GM21447 (cell line): ENCODE measurements at regions not wholly inside any gene's neighbourhood (a gene's known extent, or its start where the extent isn't known, plus 50 kb on each side); places are given as distances from the start of the nearest gene placed in this dataset.

ENCODE experiments used
- ATAC-seq: cut with Tn5 transposase; IDR thresholded peaks from one replicate; pipeline ENCODE4 v1.9.1; 2021; ENCODE audit not compliant: unreplicated experiment

DNA sequence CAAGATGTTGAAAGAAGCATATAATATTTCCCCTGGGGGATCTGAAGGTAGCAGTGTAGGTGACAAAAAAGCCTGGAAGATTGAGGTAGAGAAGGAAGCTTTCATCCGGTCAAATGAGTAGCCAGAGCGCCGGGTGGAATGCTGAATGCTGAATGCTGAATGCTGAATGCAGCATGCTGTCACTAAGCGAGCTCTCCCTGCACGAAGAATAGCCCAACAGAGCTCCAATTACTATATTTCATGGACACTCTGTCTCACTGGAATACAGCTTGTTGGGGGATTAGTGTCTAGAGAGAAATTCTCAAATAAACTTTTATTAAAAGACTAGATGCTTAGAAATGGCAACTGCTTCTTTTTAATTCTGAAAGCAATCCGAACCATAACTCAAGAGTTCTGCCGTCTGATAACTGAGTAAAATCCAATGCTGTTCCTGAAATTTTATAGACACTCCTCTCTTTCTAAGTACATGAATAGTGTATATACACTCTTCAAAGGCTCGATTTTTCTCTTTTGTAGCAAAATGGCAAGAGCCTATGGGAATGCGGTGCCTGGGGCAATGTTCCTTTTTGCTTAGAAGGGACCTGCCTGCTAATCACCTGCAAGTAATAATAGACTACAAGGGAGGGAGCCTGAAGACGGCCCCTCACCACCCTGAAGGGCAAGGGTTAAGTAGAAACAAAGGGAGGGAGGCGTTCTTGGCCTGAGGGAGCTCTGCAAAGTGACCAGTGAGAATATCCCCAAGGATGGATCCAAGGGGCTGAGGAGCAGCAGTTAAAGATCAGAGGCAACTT lies 203.7 kb upstream of the ESRRG start:
- no peak for ATAC-seq

DNA sequence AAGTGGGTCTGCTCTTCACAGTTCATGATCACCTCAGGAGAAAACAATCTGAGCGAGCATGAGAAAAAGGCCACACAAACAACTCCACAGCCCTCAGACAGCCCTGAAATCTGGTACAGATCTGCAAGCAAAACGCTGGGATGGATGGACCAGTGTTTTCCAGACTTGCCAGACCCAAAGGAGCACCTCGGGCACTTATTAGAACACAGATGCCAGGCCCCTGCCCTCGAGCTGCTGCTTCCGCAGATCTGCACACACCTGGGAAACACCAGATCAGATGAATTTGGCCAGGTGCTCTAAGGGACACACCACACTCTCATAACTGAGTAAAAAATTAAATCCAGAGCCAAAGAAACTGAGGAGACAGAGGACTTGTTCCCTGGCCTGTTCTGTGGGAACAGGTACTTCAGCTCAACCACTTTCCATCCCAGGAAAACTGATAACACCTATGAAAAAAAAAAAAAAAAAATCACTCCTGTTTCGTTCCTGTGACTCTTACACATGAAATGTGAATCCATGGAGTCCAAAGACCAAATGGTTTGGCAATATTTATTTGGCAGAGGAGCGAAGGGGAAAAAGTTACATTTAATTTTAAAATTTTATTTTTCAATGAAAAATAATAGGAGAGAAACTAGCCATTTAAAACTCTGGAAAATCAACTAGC lies 202.9 kb upstream of the ESRRG start:
- no peak for ATAC-seq

DNA sequence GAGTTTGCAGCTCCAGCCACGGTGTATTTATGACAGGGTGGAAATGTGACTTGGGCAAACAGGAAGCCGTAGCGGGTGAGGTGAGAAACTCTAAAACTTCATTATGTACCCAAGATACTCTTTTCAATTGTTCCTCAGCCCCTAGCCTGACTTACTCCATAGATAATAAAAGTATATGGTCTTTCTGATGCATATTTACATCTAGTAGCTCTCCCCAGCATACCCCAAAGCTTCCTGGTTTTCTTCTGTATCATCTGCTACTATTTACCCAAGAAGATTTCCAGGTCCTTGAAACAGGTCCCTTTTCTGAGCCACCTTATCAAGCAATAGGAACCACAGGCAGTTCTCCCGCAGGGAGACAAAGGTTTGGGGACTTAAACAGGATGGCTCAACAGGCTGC lies 201.5 kb upstream of the ESRRG start:
- no peak for ATAC-seq

DNA sequence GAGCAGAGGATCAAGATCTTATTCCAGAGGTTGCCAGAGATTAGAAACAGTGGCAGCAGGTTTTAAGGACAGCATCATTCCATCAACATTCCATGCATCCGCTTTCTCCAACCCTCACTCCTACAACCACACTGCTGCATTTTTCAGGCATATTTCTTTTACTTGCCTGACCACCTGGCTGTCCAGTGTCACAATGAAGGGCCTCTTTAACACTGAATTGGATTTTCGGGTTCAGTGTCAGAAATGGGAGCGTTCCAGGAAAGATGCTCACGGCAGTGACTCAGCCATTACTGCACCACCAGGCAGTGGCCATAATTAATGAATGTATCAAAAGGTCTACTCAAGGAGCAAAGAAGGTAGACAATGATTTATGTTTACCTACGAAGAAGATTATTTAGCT lies 200.4 kb upstream of the ESRRG start:
- ATAC-seq: no peak

- no peak for ATAC-seq
Measured at GRCh38 chr1:216922406-216922805, 199.2 kb upstream of the ESRRG start.

DNA sequence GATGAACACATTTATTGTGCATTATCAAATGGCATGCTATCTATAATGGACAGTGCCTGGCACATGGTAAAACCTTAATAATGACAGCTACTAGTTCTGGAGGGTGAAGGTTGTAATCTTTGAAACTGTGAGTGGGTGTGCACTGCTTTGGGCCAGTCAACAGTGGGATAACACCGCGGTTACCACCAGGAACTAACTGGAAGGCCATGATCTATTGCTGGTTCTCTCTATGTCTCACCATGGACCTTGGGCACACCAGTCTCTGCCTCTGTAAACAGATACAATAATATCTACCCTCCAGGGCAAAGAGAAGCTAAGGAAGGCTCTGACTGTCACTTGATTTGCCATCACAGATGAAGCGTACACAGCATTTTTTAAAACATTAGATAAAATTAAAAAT lies 198.6 kb upstream of the ESRRG start:
- ATAC-seq: no peak

GRCh38 chr1:216919060-216919970 lies 196.1 kb upstream of the ESRRG start:
- ATAC-seq: no peak

- ATAC-seq: no peak
Measured at GRCh38 chr1:216916890-216917438, 193.7 kb upstream of the ESRRG start.

- ATAC-seq: no peak
Measured at GRCh38 chr1:216914974-216915373, 191.7 kb upstream of the ESRRG start.

DNA sequence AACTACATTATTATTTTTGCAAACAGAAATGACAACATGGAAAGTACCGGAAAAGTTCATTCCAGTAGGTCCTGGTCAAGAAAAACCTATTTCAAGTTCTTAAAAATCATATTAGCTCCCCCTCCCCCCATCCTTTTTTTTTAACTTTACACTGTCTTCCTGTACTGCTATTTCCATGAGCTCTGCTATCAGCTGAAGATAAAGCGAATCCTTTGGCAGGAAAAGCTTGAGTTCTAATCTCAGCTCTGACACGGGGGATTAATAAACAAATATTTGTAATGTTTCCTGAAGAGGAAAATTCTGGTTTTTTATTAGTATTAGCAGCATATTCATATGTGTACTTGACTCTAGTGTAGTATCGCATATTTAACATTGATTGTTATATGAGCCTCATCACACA lies 190.7 kb upstream of the ESRRG start:
- ATAC-seq: no peak

- ATAC-seq: no peak
Measured at GRCh38 chr1:216910081-216910840, 187.0 kb upstream of the ESRRG start.

DNA sequence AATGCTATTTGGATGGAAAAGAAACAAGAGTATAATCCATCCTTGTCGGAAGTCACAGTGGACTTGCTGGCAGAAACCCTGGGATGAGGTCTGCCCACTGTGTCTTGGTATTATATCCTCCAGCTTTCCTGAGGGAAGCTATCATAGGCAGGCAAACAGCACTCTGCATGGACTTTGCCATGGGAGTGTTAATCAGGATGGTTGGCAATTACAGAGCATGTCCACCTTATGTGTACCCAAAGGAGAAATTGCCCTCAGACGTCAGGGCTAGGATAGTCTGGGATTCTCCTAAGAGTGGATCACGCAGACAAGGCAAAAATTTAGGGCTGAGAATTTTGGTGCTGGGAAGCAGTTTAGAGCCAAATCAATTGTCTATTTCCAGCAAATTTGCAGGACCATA lies 184.9 kb upstream of the ESRRG start:
- no peak for ATAC-seq

GRCh38 chr1:216907100-216907499 lies 183.9 kb upstream of the ESRRG start:
- no peak for ATAC-seq

DNA sequence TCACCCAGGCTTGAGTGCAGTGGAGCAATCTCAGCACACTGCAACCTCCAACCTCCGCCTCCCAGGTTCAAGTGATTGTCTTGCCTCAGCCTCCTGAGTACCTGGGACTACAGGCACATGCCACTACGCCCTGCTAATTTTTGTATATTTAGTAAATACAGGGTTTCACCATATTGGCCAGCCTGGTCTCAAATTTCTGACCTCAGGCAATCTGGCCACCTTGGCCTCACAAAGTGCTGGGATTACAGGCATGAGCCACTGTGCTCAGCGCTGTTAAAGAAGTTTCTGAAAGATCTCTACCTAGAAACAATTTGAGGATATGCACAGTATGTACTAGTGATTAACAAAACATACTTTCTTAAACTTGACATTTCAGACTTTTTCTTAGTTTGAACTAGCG lies 182.6 kb upstream of the ESRRG start:
- no peak for ATAC-seq

DNA sequence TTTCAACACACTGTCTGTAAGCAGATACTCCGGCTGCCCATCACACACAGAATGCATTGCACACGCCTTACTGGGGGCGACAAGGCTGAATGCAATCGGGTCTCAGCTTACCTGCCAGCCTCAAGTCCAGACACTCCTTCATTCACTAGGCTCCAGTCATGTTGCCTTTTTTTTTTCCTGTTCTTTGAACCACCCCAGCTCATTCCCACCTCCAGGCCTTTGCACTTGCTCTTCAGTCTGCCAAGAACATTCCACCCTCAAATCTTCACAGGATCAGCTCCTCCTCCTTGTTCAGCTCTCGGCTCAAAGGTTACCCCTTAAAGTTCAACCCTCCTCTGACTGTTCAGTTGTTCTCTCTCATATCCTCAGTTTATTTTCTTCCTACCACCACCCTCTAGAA lies 181.9 kb upstream of the ESRRG start:
- no peak for ATAC-seq

DNA sequence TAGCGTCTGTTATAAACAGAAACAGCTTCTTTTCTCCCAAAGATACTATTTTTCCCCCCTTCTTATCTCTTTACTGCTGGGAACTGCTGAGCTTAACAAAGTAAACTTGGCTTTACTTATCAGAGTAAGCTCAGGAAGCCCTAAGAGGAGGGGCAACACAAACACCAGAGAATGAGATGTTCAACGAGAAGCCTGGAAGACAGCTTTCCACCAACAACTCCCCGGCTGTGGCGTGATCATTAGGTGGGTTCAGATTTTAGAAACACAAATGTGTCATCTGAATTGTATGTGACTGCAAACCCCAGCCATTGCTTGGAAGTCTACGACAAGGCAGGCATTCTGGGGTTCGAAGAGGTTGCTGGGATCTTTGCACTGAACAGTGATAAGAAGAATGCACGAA lies 181.2 kb upstream of the ESRRG start:
- ATAC-seq: no peak

DNA sequence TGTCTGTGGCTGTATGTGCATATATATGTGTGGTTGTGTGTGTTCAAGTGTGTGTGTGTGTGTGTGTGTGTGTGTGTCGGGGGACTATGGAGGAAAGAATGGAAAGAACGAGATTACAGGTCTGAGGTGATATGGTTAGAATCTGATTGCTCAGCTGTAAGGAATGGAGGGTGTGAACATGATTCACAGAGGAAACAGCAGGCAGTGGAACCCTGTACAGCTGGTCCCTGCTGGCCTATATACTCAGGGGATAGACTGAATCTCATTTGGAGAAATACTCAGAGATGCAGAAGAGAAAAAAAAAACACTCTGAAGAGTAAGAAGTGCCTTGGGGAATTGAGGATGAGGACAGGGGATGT lies 180.1 kb upstream of the ESRRG start:
- no peak for ATAC-seq

DNA sequence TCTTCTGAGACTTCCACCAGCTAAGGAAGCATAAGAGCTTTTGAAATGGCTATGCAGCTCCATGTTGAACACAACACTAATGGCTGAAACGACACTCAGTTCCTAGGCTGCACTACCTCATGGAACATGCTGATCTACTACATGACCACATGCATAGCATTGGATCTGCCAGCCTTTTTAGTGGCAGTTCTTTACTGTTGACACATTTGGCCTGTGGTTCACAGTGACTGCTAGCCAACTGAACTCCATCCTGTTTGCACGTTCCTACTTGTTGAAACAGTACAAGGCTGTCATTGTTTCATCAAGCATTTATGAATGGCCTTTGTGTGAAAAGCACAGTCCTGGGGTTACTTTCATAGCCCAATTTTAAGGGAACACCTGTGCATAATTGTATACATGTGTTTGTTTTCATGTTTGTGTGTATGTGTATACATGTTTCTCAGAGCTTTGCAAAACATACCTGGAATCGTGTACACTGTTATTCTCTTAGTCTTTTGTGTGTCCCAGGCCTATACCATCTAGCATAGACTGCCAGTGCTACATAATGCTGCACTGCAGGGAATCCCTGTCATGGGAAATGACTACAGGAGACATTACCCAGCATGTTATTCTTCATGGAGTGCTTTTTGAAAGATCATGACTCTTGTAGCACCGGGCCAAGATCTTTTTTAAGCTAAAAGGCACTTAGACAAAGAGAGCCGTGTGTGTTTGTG lies 179.6 kb upstream of the ESRRG start:
- no peak for ATAC-seq

DNA sequence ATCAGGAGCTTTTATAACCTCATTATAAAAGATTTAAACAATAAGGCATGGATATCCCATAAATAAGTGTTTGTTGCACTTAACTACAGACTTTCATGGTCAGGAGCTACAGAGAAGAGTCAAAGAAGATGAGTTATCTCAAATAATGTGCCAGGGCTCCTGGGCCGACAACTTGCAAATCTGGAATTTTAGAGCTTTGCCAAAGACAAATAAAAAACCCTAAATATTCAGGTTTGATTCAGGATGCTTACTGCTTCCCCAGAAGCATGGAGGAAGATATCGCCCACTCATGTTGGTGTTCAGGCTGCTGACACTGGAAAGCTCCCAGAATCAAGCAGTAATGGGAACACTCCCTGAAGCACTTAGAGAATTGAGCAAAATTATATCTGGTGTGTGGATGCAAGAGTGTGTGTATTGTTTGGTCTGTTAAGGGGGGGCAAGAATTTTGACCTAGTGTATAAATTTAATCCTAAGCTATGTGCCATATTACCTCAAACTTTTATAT lies 176.9 kb upstream of the ESRRG start:
- ATAC-seq: no peak

- no peak for ATAC-seq
Measured at GRCh38 chr1:216898801-216899200, 175.6 kb upstream of the ESRRG start.
